ENCODE measurements at regions not wholly inside any gene's neighbourhood (a gene's known extent, or its start where the extent isn't known, plus 50 kb on each side); places are given as distances from the start of the nearest gene placed in this dataset.

DNA sequence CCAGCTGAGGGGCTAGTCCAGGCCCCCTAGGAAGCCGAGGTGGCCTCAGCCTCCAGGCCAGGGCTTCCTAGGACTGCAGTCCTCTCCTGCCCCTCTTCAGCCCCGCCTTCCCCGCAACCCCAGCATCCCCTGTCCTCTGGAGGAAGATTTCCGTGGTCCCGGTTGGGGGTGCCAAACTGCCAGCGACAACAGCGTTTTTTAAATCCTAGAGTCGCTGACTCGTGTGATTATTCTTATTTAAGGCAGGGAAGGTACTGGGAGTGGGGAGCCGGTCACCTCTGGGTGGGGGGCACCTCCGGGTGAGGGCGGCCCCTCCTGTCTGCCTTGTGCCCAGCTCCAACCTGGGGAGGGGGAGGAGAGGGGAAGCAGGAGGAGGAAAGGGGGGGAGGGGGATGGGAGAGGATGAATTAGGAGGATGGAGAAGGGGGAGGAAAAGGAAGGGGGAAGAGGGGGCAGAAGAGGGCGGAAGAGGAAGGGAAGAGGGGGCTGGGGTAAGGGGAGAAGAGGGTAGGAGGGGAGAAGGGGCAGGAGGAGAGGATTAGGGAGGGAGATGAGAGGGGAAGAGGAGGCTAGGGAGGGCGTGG lies 173.1 kb upstream of the IER5L start:
- Histone ChIP-seq H3K4me2 (ENCODE audit: low read length) (no peak overlapping the region), H3K4me3 (replicated peaks in 1 of 2; ENCODE audit: low read depth in 1 of 2, low read length in 2 of 2) (no peak overlapping the region), H3K9me3 (ENCODE audit: control insufficient read depth in 1 of 2, insufficient read depth in 1 of 2, low read depth in 1 of 2, low read length in 2 of 2) (no peaks in the 10 kb centered on the region), H3K27ac (ENCODE audit: low read depth, low read length) (no peak overlapping the region), H2AFZ (ENCODE audit: low read depth, low read length, poor library complexity, severe bottlenecking) (no peak overlapping the region), H3K9ac (ENCODE audit: low read length) (no peak overlapping the region), H3K9me2 (ENCODE audit: insufficient read depth) (no peaks in the 10 kb centered on the region), H4K20me1 (ENCODE audit: insufficient read depth) (no peaks in the 10 kb centered on the region), H3K79me2 (ENCODE audit: insufficient read depth, low read length) (no peaks in the 10 kb centered on the region), H3K27me3 (ENCODE audit: insufficient read depth, low read length) (no peaks in the 10 kb centered on the region), H3K36me3 (ENCODE audit: control insufficient read depth in 1 of 2, insufficient read depth in 2 of 2, low read length in 2 of 2) (no peaks in the 10 kb centered on the region), H3K4me1 (ENCODE audit: control insufficient read depth in 1 of 2, insufficient read depth in 2 of 2, low read length in 2 of 2) (peaks cover 11 to 47% of the 10 kb centered on the region in 2 experiments; a peak in 3 of 4 replicates)
- POLR2A ChIA-PET = interaction anchor here (0.8 kb wide), 1 partner anchor 97 kb away, joined by 4 read pairs; no protein-coding TSS in a partner anchor
- TF ChIP-seq POLR2A (IDR thresholded peaks at IDR 0.05; ENCODE audit: borderline replicate concordance, extremely low read depth, insufficient read depth, insufficient read length) = no peak
- no peak for TF ChIP-seq CEBPB (IDR thresholded peaks at IDR 0.05; ENCODE audit: low read depth)
- RAD21 ChIA-PET (ENCODE audit: low non-redundant PET in 1 of 2, low total read pairs in 2 of 2, uncharacterized antibody in 2 of 2, unreplicated experiment in 2 of 2) = no interaction called here
- no TSS peak for BruUV-seq (replicated peaks)
- no peak for ATAC-seq
- CTCF ChIA-PET = no interaction called here
- intact Hi-C loops (cut with micrococcal nuclease) = no loop called here
- no peak for DNase-seq (ENCODE audit: low read depth, low spot score)

DNA sequence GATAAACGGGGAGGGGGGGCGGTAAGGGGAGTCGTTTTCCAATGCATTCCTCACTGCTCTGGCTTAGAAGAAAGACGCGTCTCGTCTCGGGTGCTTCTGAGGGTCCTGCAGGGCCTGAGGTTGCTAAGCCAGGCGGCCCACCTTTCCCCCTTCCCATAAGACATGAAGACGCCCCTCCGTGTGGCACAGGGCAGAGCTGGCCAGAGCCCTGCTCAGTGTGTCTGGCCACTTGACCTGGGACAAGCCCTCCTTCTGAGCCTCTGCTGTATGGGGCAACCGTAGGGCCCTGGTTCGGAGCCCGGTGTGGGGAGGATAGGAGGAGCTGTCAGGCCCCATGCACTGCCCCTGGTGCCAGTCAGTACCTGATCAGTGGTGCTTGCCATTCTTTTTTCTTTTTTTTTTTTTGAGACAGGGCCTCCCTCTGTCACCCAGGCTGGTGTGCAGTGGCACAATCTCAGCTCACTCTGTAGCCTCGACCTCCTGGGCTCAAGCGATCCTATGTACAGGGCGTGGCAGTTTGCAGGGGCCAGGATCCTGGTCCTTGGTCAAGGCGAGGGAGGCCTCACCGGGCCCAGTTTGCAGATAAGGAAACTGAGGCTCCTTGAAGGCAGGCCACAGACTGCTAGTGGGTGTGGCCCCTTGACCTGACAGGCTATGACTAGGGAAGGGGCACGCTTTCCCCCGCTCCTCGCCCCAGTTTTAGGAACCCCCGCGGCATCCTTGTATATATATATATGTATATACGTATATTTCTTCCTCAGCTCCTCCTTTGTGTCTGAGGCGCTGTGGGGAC lies 172.3 kb upstream of the IER5L start:
- Histone ChIP-seq H3K4me2 (ENCODE audit: low read length) (no peak overlapping the region), H3K4me1 (ENCODE audit: control insufficient read depth in 1 of 2, insufficient read depth in 2 of 2, low read length in 2 of 2) (peaks cover 11 to 42% of the 10 kb centered on the region in 2 experiments; a peak in 3 of 4 replicates), H3K9me3 (ENCODE audit: control insufficient read depth in 1 of 2, insufficient read depth in 1 of 2, low read depth in 1 of 2, low read length in 2 of 2) (no peaks in the 10 kb centered on the region), H3K27ac (ENCODE audit: low read depth, low read length) (no peak overlapping the region), H3K4me3 (replicated peaks in 1 of 2; ENCODE audit: low read depth in 1 of 2, low read length in 2 of 2) (no peak overlapping the region), H3K79me2 (ENCODE audit: insufficient read depth, low read length) (no peaks in the 10 kb centered on the region), H2AFZ (ENCODE audit: low read depth, low read length, poor library complexity, severe bottlenecking) (no peak overlapping the region), H3K36me3 (ENCODE audit: control insufficient read depth in 1 of 2, insufficient read depth in 2 of 2, low read length in 2 of 2) (no peaks in the 10 kb centered on the region), H3K27me3 (ENCODE audit: insufficient read depth, low read length) (no peaks in the 10 kb centered on the region), H3K9ac (ENCODE audit: low read length) (no peak overlapping the region), H4K20me1 (ENCODE audit: insufficient read depth) (no peaks in the 10 kb centered on the region), H3K9me2 (ENCODE audit: insufficient read depth) (no peaks in the 10 kb centered on the region)
- POLR2A ChIA-PET = interaction anchor here (0.6 to 0.8 kb wide), 2 partner anchors 15 to 96 kb away, joined by 3 to 4 read pairs; no protein-coding TSS in a partner anchor
- RAD21 ChIA-PET (ENCODE audit: low non-redundant PET in 1 of 2, low total read pairs in 2 of 2, uncharacterized antibody in 2 of 2, unreplicated experiment in 2 of 2) = no interaction called here
- DNase-seq (ENCODE audit: low read depth, low spot score) (no peak), ATAC-seq (no peak)
- intact Hi-C loops (cut with micrococcal nuclease) = no loop called here
- TF ChIP-seq ZFX (IDR thresholded peaks at IDR 0.05) (no peak), ELF1 (IDR thresholded peaks at IDR 0.05; ENCODE audit: borderline replicate concordance, low read depth) (no peak), YY1 (IDR thresholded peaks at IDR 0.05; ENCODE audit: extremely low read depth, insufficient replicate concordance, low read depth, low read length) (no peak), SIN3A (IDR thresholded peaks at IDR 0.05; ENCODE audit: low read depth) (no peak)
- TF ChIP-seq, protein P1, sequence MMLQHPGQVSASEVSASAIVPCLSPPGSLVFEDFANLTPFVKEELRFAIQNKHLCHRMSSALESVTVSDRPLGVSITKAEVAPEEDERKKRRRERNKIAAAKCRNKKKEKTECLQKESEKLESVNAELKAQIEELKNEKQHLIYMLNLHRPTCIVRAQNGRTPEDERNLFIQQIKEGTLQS (IDR thresholded peaks at IDR 0.05) = no peak
- TF ChIP-seq, protein P2, sequence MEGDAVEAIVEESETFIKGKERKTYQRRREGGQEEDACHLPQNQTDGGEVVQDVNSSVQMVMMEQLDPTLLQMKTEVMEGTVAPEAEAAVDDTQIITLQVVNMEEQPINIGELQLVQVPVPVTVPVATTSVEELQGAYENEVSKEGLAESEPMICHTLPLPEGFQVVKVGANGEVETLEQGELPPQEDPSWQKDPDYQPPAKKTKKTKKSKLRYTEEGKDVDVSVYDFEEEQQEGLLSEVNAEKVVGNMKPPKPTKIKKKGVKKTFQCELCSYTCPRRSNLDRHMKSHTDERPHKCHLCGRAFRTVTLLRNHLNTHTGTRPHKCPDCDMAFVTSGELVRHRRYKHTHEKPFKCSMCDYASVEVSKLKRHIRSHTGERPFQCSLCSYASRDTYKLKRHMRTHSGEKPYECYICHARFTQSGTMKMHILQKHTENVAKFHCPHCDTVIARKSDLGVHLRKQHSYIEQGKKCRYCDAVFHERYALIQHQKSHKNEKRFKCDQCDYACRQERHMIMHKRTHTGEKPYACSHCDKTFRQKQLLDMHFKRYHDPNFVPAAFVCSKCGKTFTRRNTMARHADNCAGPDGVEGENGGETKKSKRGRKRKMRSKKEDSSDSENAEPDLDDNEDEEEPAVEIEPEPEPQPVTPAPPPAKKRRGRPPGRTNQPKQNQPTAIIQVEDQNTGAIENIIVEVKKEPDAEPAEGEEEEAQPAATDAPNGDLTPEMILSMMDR (IDR thresholded peaks at IDR 0.05 in 2 of 3, conservative IDR thresholded peaks at IDR 0.05 in 1 of 3; ENCODE audit: borderline replicate concordance in 1 of 3, insufficient read depth in 1 of 3, low read depth in 2 of 3, low read length in 2 of 3) = no peak
- TF ChIP-seq, protein P3, sequence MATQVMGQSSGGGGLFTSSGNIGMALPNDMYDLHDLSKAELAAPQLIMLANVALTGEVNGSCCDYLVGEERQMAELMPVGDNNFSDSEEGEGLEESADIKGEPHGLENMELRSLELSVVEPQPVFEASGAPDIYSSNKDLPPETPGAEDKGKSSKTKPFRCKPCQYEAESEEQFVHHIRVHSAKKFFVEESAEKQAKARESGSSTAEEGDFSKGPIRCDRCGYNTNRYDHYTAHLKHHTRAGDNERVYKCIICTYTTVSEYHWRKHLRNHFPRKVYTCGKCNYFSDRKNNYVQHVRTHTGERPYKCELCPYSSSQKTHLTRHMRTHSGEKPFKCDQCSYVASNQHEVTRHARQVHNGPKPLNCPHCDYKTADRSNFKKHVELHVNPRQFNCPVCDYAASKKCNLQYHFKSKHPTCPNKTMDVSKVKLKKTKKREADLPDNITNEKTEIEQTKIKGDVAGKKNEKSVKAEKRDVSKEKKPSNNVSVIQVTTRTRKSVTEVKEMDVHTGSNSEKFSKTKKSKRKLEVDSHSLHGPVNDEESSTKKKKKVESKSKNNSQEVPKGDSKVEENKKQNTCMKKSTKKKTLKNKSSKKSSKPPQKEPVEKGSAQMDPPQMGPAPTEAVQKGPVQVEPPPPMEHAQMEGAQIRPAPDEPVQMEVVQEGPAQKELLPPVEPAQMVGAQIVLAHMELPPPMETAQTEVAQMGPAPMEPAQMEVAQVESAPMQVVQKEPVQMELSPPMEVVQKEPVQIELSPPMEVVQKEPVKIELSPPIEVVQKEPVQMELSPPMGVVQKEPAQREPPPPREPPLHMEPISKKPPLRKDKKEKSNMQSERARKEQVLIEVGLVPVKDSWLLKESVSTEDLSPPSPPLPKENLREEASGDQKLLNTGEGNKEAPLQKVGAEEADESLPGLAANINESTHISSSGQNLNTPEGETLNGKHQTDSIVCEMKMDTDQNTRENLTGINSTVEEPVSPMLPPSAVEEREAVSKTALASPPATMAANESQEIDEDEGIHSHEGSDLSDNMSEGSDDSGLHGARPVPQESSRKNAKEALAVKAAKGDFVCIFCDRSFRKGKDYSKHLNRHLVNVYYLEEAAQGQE (IDR thresholded peaks at IDR 0.05; ENCODE audit: low read depth) = no peak
- CTCF ChIA-PET = no interaction called here
- no TSS peak for BruUV-seq (replicated peaks)
